ENCODE measurements at regions not wholly inside any gene's neighbourhood (a gene's known extent, or its start where the extent isn't known, plus 50 kb on each side); places are given as distances from the start of the nearest gene placed in this dataset.

GRCh38 chr3:35216501-35217266, 422.6 kb upstream of the ARPP21 start:
- dilution Hi-C loops (cut with MboI; ENCODE audit: extremely low pct_ligation_motif_present, low sequenced_read_pairs): no loop called here
- no peak for FAIRE-seq

More at GRCh38 chr3:35216501-35217266, 422.6 kb upstream of the ARPP21 start:
- intact Hi-C loops (cut with micrococcal nuclease): no loop called here
- Histone ChIP-seq H2AFZ (ENCODE audit: low read depth, low read length) (no peak overlapping the region), H3K4me2 (ENCODE audit: insufficient read depth, low read length) (no peak overlapping the region), H3K36me3 (ENCODE audit: control insufficient read depth in 2 of 2, extremely low read depth in 1 of 2, insufficient read depth in 2 of 2, low read length in 2 of 2) (no peaks in the 10 kb centered on the region), H3K4me1 (ENCODE audit: control insufficient read depth, extremely low read depth, insufficient read depth, low read length) (no peaks in the 10 kb centered on the region), H3K27me3 (ENCODE audit: control insufficient read depth in 2 of 2, insufficient read depth in 2 of 2, low read length in 2 of 2) (no peaks in the 10 kb centered on the region), H3K9ac (replicated peaks; ENCODE audit: extremely low read depth, insufficient read depth, low read length) (no peak overlapping the region), H4K20me1 (replicated peaks; ENCODE audit: control insufficient read depth, extremely low read depth, insufficient read depth, low read length) (no peaks in the 10 kb centered on the region), H3K79me2 (ENCODE audit: control insufficient read depth, insufficient read depth, low read length) (no peaks in the 10 kb centered on the region), H3K9me1 (replicated peaks; ENCODE audit: control insufficient read depth, extremely low read depth, insufficient read depth, low read length) (no peaks in the 10 kb centered on the region), H3K4me3 (replicated peaks in 1 of 3; ENCODE audit: insufficient read depth in 1 of 3, low read depth in 1 of 3, low read length in 3 of 3) (no peak overlapping the region), H3K27ac (ENCODE audit: insufficient read depth, low read depth, low read length) (no peak overlapping the region), H3K9me3 (replicated peaks; ENCODE audit: control insufficient read depth, insufficient read depth, low read length) (no peaks in the 10 kb centered on the region)
- BruUV-seq (replicated peaks): no TSS peak
- POLR2A ChIA-PET: no interaction called here
- DNase-seq (ENCODE audit: low read depth, low spot score): no peak
- CTCF ChIA-PET: interaction anchor here (0.6 to 1.5 kb wide), 2 partner anchors 20 to 39 kb away, joined by 3 to 4 read pairs; no protein-coding TSS in a partner anchor
- TF ChIP-seq, protein P1, sequence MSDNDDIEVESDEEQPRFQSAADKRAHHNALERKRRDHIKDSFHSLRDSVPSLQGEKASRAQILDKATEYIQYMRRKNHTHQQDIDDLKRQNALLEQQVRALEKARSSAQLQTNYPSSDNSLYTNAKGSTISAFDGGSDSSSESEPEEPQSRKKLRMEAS (IDR thresholded peaks at IDR 0.05; ENCODE audit: insufficient read depth, insufficient read length): no peak
- no peak for TF ChIP-seq JUN (IDR thresholded peaks at IDR 0.05; ENCODE audit: borderline replicate concordance, insufficient read depth, insufficient read length, low read depth)
- TF ChIP-seq FOS (IDR thresholded peaks at IDR 0.05; ENCODE audit: borderline replicate concordance, insufficient read depth, low read length): no peak
- no peak for TF ChIP-seq POLR2A (IDR thresholded peaks at IDR 0.05; ENCODE audit: low read depth, low read length)
- no peak for TF ChIP-seq MYC (IDR thresholded peaks at IDR 0.05; ENCODE audit: low read depth, low read length)
- no peak for TF ChIP-seq POLR2AphosphoS5 (IDR thresholded peaks at IDR 0.05; ENCODE audit: insufficient read depth, low read depth, low read length)
- TF ChIP-seq GATA2 (IDR thresholded peaks at IDR 0.05; ENCODE audit: insufficient read depth, insufficient read length, low read depth, low read length): no peak
- TF ChIP-seq EZH2 (IDR thresholded peaks at IDR 0.05; ENCODE audit: borderline replicate concordance, low read depth, low read length, severe bottlenecking): no peak
- TF ChIP-seq, protein P2, sequence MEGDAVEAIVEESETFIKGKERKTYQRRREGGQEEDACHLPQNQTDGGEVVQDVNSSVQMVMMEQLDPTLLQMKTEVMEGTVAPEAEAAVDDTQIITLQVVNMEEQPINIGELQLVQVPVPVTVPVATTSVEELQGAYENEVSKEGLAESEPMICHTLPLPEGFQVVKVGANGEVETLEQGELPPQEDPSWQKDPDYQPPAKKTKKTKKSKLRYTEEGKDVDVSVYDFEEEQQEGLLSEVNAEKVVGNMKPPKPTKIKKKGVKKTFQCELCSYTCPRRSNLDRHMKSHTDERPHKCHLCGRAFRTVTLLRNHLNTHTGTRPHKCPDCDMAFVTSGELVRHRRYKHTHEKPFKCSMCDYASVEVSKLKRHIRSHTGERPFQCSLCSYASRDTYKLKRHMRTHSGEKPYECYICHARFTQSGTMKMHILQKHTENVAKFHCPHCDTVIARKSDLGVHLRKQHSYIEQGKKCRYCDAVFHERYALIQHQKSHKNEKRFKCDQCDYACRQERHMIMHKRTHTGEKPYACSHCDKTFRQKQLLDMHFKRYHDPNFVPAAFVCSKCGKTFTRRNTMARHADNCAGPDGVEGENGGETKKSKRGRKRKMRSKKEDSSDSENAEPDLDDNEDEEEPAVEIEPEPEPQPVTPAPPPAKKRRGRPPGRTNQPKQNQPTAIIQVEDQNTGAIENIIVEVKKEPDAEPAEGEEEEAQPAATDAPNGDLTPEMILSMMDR (IDR thresholded peaks at IDR 0.05; ENCODE audit: extremely low read depth in 1 of 2, insufficient read depth in 1 of 2, low read depth in 1 of 2, low read length in 2 of 2): no peak

All from endothelial cell of umbilical vein (primary cell).